GM12878 (cell line): ENCODE measurements at regions not wholly inside any gene's neighbourhood (a gene's known extent, or its start where the extent isn't known, plus 50 kb on each side); places are given as distances from the start of the nearest gene placed in this dataset.

ENCODE experiments used
- ATAC-seq: fragments of 200-7000 bp; cut with Tn5 transposase; 3 replicates; pipeline ENCODE4 v1.9.1; 2020; ENCODE audit warnings: mild to moderate bottlenecking, moderate library complexity
- BruUV-seq: library from RNA; stranded (reverse); fragments of 400-500 nt; replicated peaks from 2 replicates; lab custom pipeline; 2021; lab: Mats Ljungman, UMichigan
- CTCF ChIA-PET: fragments of 300-600 bp; sonication (Branson Sonifier 250); formaldehyde crosslinking; extraction: SDS; loops from one replicate; lab custom pipeline; 2021; ENCODE audit warnings: inconsistent platforms; lab: Yijun Ruan, JAX
- POLR2A ChIA-PET: fragments of 350-600 bp; formaldehyde crosslinking; extraction: SDS; loops from one replicate; lab custom pipeline; 2021; ENCODE audit warnings: inconsistent platforms; lab: Charles Lee
- RAD21 ChIA-PET: fragments of 300-600 bp; sonication (Branson Sonifier 250); formaldehyde crosslinking; loops from one replicate; lab custom pipeline; 2023; ENCODE audit warnings: antibody characterized with exemption; ENCODE audit not compliant: unreplicated experiment; lab: Charles Lee
- SMC1A ChIA-PET: fragments of 300-600 bp; sonication (Branson Sonifier 250); formaldehyde crosslinking; loops from one replicate; lab custom pipeline; 2023; ENCODE audit not compliant: unreplicated experiment, uncharacterized antibody; lab: Charles Lee
- DNase-seq: peaks from one replicate; pipeline ENCODE4 v3.0.0-alpha.2; 2011; ENCODE audit warnings: low read depth, low spot score
- FAIRE-seq: peaks from 3 replicates; lab custom pipeline; 2011; peaks lifted over from hg19 to GRCh38; lab: Jason Lieb, UNC
- H2AFZ ChIP-seq: 2 replicates; pipeline ENCODE4 v1.6.0; 2011; ENCODE audit warnings: low read depth, low read length, control low read depth; ENCODE audit not compliant: control insufficient read depth
- H3K27ac ChIP-seq: 2 replicates; pipeline ENCODE4 v1.5.1; 2011; ENCODE audit warnings: control low read depth; ENCODE audit not compliant: control insufficient read depth, insufficient read depth
- H3K27me3 ChIP-seq, 2 experiments: replicated peaks in 1 of 2; 2 replicates each; pipeline versions ENCODE4 v1.6.0 to v1.6.1; 2011; ENCODE audit warnings: low read length in 1 of 2; ENCODE audit not compliant: control insufficient read depth in 2 of 2, insufficient read depth in 2 of 2
- H3K36me3 ChIP-seq, 2 experiments: 2 replicates each; pipeline ENCODE4 v1.5.1; 2011; ENCODE audit warnings: low read length in 1 of 2; ENCODE audit not compliant: control insufficient read depth in 2 of 2, insufficient read depth in 2 of 2
- H3K4me1 ChIP-seq: 2 replicates; pipeline ENCODE4 v1.6.1; 2011; ENCODE audit warnings: mild to moderate bottlenecking, low read length, moderate library complexity, mixed read lengths; ENCODE audit not compliant: control insufficient read depth, insufficient read depth
- H3K4me2 ChIP-seq: 2 replicates; pipeline ENCODE4 v1.6.0; 2011; ENCODE audit warnings: control low read depth; ENCODE audit not compliant: control insufficient read depth, insufficient read depth
- H3K4me3 ChIP-seq: fragments of 200-600 bp; sonication (generic); 2 replicates; pipeline ENCODE4 v1.5.1; 2016
- H3K79me2 ChIP-seq: 2 replicates; pipeline ENCODE4 v1.6.0; 2011; ENCODE audit warnings: low read length; ENCODE audit not compliant: control insufficient read depth, insufficient read depth
- H3K9ac ChIP-seq: 2 replicates; pipeline ENCODE4 v1.8.0; 2011; ENCODE audit warnings: low read length, control low read depth, mixed read lengths; ENCODE audit not compliant: control insufficient read depth, insufficient read depth
- H3K9me3 ChIP-seq: replicated peaks from 3 replicates; pipeline ENCODE4 v1.5.1; 2011; ENCODE audit warnings: mild to moderate bottlenecking, low read length; ENCODE audit not compliant: control insufficient read depth, insufficient read depth
- H4K20me1 ChIP-seq: 2 replicates; pipeline ENCODE4 v1.6.0; 2011; ENCODE audit not compliant: control insufficient read depth, insufficient read depth
- WGBS: methylation state at CpG from one replicate; pipeline ENCODE4 v1.1.6; 2016; ENCODE audit warnings: low lambda C conversion rate; ENCODE audit not compliant: insufficient replicate concordance, insufficient coverage; ENCODE audit errors: missing lambda C conversion rate; 5-methylcytosine and 5-hydroxymethylcytosine counted together
- in situ Hi-C: fragments of 300-500 bp; cut with MboI; formaldehyde crosslinking; loops from 9 replicates; pipeline ENCODE4 v1.14.3; 2018; ENCODE audit warnings: mixed read lengths
- intact Hi-C: fragments of 100-400 bp; cut with micrococcal nuclease; formaldehyde crosslinking; loops from one replicate; pipeline ENCODE4 v1.14.2; 2022; ENCODE audit not compliant: unreplicated experiment
- TF ChIP-seq, protein P1 (sequence below): fragments of 450-650 bp; IDR thresholded peaks from 2 replicates; pipeline ENCODE4 v1.6.1; 2017; ENCODE audit warnings: mild to moderate bottlenecking, moderate library complexity

DNA sequence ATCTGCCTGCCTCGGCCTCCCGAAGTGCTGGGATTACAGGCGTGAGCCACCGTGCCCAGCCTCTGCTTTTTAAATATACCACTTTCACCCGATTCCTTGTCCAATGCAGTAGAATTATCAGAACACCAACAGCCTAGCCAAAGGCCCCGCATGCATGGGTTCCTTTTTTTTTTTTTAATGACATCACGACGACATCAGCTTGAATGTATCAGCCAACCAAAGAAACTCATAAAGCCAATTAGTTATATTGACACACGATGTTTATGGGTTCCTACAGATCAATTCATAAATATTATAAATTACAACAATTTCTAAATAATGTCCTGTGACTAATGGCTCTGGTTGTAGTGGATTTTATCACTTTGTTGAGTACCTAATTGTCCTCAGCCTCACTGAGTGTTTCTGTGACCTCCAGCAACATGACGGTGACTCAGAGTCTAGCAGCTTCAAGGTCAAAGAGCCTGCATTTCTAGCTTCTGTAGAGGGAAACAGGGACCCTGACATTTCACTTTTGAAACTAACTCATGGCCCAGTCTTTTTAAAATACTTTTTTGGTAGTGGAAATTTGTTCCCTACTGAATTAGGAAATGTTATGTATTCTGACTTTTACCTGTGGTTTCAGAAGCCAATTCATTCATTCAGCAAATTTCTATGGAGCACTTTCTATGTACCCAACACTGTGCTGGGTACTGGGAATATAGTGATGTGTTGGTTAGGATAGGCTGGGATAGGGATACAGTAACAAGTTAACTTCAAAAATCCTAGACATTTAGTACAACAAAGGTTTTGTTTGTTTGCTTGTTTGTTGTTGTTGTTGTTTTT is 144.1 kb downstream of the SUDS3 start:
- CTCF ChIA-PET = no interaction called here
- no peak for ATAC-seq
- in situ Hi-C loops = no loop called here

More for the DNA sequence above, 144.1 kb downstream of the SUDS3 start:
- Histone ChIP-seq H3K4me3 (no peak overlapping the region), H3K27me3 (no peaks in the 10 kb centered on the region), H3K4me1 (no peaks in the 10 kb centered on the region), H3K79me2 (no peaks in the 10 kb centered on the region), H3K27ac (no peak overlapping the region), H3K9me3 (no peaks in the 10 kb centered on the region), H3K4me2 (no peak overlapping the region), H3K36me3 (no peaks in the 10 kb centered on the region), H3K9ac (no peak overlapping the region), H2AFZ (no peak overlapping the region), H4K20me1 (no peaks in the 10 kb centered on the region)
- TF ChIP-seq, protein P1, sequence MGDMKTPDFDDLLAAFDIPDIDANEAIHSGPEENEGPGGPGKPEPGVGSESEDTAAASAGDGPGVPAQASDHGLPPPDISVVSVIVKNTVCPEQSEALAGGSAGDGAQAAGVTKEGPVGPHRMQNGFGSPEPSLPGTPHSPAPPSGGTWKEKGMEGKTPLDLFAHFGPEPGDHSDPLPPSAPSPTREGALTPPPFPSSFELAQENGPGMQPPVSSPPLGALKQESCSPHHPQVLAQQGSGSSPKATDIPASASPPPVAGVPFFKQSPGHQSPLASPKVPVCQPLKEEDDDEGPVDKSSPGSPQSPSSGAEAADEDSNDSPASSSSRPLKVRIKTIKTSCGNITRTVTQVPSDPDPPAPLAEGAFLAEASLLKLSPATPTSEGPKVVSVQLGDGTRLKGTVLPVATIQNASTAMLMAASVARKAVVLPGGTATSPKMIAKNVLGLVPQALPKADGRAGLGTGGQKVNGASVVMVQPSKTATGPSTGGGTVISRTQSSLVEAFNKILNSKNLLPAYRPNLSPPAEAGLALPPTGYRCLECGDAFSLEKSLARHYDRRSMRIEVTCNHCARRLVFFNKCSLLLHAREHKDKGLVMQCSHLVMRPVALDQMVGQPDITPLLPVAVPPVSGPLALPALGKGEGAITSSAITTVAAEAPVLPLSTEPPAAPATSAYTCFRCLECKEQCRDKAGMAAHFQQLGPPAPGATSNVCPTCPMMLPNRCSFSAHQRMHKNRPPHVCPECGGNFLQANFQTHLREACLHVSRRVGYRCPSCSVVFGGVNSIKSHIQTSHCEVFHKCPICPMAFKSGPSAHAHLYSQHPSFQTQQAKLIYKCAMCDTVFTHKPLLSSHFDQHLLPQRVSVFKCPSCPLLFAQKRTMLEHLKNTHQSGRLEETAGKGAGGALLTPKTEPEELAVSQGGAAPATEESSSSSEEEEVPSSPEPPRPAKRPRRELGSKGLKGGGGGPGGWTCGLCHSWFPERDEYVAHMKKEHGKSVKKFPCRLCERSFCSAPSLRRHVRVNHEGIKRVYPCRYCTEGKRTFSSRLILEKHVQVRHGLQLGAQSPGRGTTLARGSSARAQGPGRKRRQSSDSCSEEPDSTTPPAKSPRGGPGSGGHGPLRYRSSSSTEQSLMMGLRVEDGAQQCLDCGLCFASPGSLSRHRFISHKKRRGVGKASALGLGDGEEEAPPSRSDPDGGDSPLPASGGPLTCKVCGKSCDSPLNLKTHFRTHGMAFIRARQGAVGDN = no peak
- intact Hi-C loops = no loop called here
- no TSS peak for BruUV-seq
- no peak for DNase-seq
- SMC1A ChIA-PET = no interaction called here
- POLR2A ChIA-PET = no interaction called here
- FAIRE-seq = no peak
- WGBS = 49% methylated on average over 10 of the region's 10 CpGs
- RAD21 ChIA-PET = no interaction called here
